ENCODE measurements at regions not wholly inside any gene's neighbourhood (a gene's known extent, or its start where the extent isn't known, plus 50 kb on each side); places are given as distances from the start of the nearest gene placed in this dataset.

GRCh38 chr9:20078246-20078645, 289.4 kb upstream of the SLC24A2 start:
- dilution Hi-C loops (cut with HindIII; ENCODE audit: low sequenced_read_pairs, unreplicated experiment), result no loop called here

More at GRCh38 chr9:20078246-20078645, 289.4 kb upstream of the SLC24A2 start:
- Histone ChIP-seq H4K8ac (ENCODE audit: low read depth in 2 of 2, low read length in 2 of 2) (no peak overlapping the region), H3K79me1 (ENCODE audit: low read depth in 1 of 2, low read length in 2 of 2) (no peaks in the 10 kb centered on the region), H3K56ac (ENCODE audit: extremely low read depth, insufficient read depth, low read length) (no peak overlapping the region), H3K9ac (ENCODE audit: low read depth, low read length) (no peak overlapping the region), H3K4me1 (ENCODE audit: control insufficient read depth, insufficient read depth, low read length) (no peaks in the 10 kb centered on the region), H3K9me3 (ENCODE audit: control insufficient read depth, insufficient read depth, low read length) (no peaks in the 10 kb centered on the region), H3K27ac (ENCODE audit: insufficient read depth, low read length) (no peak overlapping the region), H2BK20ac (ENCODE audit: low read depth, low read length) (no peak overlapping the region), H3K4me3 (ENCODE audit: insufficient read depth, low read depth, low read length) (no peak overlapping the region), H3K18ac (ENCODE audit: low read depth, low read length) (no peak overlapping the region), H2AK9ac (replicated peaks; ENCODE audit: low read depth, low read length, poor library complexity) (no peak overlapping the region), H3K4me2 (ENCODE audit: low read depth, low read length) (no peak overlapping the region), H3K4ac (ENCODE audit: low read depth, low read length) (no peak overlapping the region), H2BK5ac (ENCODE audit: low read depth, low read length, poor library complexity, severe bottlenecking) (no peak overlapping the region), H3K14ac (replicated peaks; ENCODE audit: low read depth, low read length) (no peak overlapping the region), H3K36me3 (ENCODE audit: control insufficient read depth, insufficient read depth, low read length) (no peaks in the 10 kb centered on the region), H2AFZ (replicated peaks; ENCODE audit: low read length, poor library complexity) (no peak overlapping the region), H2AK5ac (ENCODE audit: low read depth, low read length) (no peak overlapping the region), H3K23ac (ENCODE audit: low read depth, low read length) (no peak overlapping the region), H3K9me1 (ENCODE audit: insufficient read depth, low read length) (no peaks in the 10 kb centered on the region), H4K5ac (ENCODE audit: low read depth, low read length) (no peak overlapping the region), H4K91ac (ENCODE audit: insufficient read depth, low read depth, low read length) (no peak overlapping the region), H2BK15ac (ENCODE audit: low read depth, low read length) (no peak overlapping the region), H2BK120ac (ENCODE audit: low read depth, low read length) (no peak overlapping the region), H3K27me3 (ENCODE audit: control insufficient read depth, insufficient read depth, low read length) (peaks cover 3% of the 10 kb centered on the region), H4K20me1 (ENCODE audit: insufficient read depth, low read length) (no peaks in the 10 kb centered on the region)
- TF ChIP-seq RCOR1 (IDR thresholded peaks at IDR 0.05; ENCODE audit: insufficient replicate concordance, low read length) (no peak), RAD21 (IDR thresholded peaks at IDR 0.05; ENCODE audit: low read length) (no peak), BHLHE40 (IDR thresholded peaks at IDR 0.05; ENCODE audit: low read depth, low read length) (no peak), MXI1 (IDR thresholded peaks at IDR 0.05; ENCODE audit: borderline replicate concordance, low read depth, low read length) (no peak), SMC3 (IDR thresholded peaks at IDR 0.05; ENCODE audit: low read depth, low read length) (no peak), USF2 (IDR thresholded peaks at IDR 0.05; ENCODE audit: low read depth, low read length) (no peak), NFE2L2 (IDR thresholded peaks at IDR 0.05; ENCODE audit: low read depth, low read length) (no peak), ELK1 (IDR thresholded peaks at IDR 0.05; ENCODE audit: borderline replicate concordance, low read depth, low read length) (no peak), MAZ (IDR thresholded peaks at IDR 0.05; ENCODE audit: borderline replicate concordance, low read depth, low read length) (no peak), CEBPB (IDR thresholded peaks at IDR 0.05; ENCODE audit: low read depth, low read length) (no peak), MAFK (IDR thresholded peaks at IDR 0.05; ENCODE audit: low read depth, low read length) (no peak)
- ChIA-PET POLR2A (ENCODE audit: unreplicated experiment) (no interaction called here), CTCF (no interaction called here)
- no peak for DNase-seq
- intact Hi-C loops (cut with micrococcal nuclease), result no loop called here
- in situ Hi-C loops (cut with MboI; ENCODE audit: low sequenced_read_pairs), result no loop called here
- ATAC-seq (ENCODE audit: low read depth), result no peak
- no TSS peak for BruUV-seq (replicated peaks)
